Adipocyte (in vitro differentiated cells): ENCODE measurements at regions not wholly inside any gene's neighbourhood (a gene's known extent, or its start where the extent isn't known, plus 50 kb on each side); places are given as distances from the start of the nearest gene placed in this dataset.

ENCODE experiments used
- DNase-seq: peaks from one replicate; pipeline ENCODE4 v3.0.0-alpha.2; 2015; ENCODE audit warnings: low read depth
- H3K27me3 ChIP-seq: replicated peaks from 2 replicates; pipeline ENCODE4 v1.7.0; 2013; ENCODE audit warnings: mild to moderate bottlenecking, low read length, moderate library complexity; ENCODE audit not compliant: control insufficient read depth, insufficient read depth
- H3K36me3 ChIP-seq: 2 replicates; pipeline ENCODE4 v1.7.0; 2013; ENCODE audit warnings: low read length, mild to moderate bottlenecking, moderate library complexity; ENCODE audit not compliant: control insufficient read depth, insufficient read depth, severe bottlenecking
- H3K4me1 ChIP-seq: 2 replicates; pipeline ENCODE4 v1.7.0; 2013; ENCODE audit warnings: mild to moderate bottlenecking, low read length, moderate library complexity; ENCODE audit not compliant: control insufficient read depth, insufficient read depth
- H3K4me3 ChIP-seq: 2 replicates; pipeline ENCODE4 v1.7.0; 2013; ENCODE audit warnings: mild to moderate bottlenecking, low read length, moderate library complexity
- H3K9ac ChIP-seq: 2 replicates; pipeline ENCODE4 v1.7.0; 2013; ENCODE audit warnings: mild to moderate bottlenecking, low read length, moderate library complexity
- H3K9me3 ChIP-seq: 2 replicates; pipeline ENCODE4 v1.7.0; 2013; ENCODE audit warnings: mild to moderate bottlenecking, low read length, moderate library complexity; ENCODE audit not compliant: control insufficient read depth

DNA sequence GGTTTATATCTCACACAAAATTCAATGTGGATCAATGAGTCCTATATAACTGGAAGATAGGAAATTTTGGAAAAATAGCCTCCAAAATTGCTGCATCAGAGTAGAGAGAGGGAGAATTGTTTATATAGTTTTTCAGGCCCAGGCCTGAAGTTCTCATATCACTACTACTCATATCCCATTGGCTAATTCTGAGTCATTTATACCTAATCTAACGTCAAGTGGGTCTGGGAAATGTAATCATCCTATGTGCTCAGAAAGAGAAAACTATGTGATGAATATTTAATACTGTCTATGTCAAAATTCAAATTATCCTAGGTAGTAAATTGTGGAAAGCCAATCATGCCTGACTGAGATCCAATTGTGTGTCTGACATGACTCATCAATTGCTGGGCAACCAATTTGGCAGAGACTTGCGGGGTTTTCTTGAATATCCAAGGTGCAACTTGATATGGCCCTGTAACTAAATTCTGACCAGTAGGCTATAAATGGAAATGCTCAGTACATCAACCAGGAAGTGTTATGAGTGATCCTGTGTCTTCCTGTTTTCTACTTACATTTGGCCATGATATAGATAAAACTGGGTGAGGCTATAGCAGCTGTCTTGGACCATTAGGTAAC, 744.4 kb downstream of the KCNJ3 start:
- Histone ChIP-seq H3K9me3 (no peaks in the 10 kb centered on the region), H3K9ac (no peak overlapping the region), H3K36me3 (no peaks in the 10 kb centered on the region), H3K4me1 (no peaks in the 10 kb centered on the region), H3K27me3 (no peaks in the 10 kb centered on the region), H3K4me3 (no peak overlapping the region)
- DNase-seq: peak; percentile 9

DNA sequence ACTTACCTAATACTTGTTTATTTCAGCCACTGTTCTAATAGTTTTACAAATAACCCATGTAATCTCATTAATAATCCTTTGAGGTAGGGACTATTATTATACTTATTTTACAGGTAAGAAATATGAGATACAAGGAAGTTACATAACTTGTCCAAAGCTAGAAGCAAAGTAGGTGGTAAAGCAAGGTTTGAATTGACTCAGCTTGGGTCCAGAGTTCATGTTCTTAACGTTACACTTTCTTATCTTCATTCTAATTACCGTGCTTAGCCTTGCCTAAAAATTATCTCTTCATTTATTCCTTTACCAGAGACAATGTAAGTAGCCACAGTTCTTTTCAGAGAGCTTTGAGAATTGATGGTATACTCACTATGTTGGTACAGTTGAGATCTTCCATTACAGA, 743.6 kb downstream of the KCNJ3 start:
- H3K9me3 ChIP-seq: no peaks in the 10 kb centered on the region
- H3K9ac ChIP-seq: no peak overlapping the region
- H3K4me1 ChIP-seq: no peaks in the 10 kb centered on the region
- H3K4me3 ChIP-seq: no peak overlapping the region
- no peak for DNase-seq
- no peaks in the 10 kb centered on the region for H3K36me3 ChIP-seq
- H3K27me3 ChIP-seq: no peaks in the 10 kb centered on the region

DNA sequence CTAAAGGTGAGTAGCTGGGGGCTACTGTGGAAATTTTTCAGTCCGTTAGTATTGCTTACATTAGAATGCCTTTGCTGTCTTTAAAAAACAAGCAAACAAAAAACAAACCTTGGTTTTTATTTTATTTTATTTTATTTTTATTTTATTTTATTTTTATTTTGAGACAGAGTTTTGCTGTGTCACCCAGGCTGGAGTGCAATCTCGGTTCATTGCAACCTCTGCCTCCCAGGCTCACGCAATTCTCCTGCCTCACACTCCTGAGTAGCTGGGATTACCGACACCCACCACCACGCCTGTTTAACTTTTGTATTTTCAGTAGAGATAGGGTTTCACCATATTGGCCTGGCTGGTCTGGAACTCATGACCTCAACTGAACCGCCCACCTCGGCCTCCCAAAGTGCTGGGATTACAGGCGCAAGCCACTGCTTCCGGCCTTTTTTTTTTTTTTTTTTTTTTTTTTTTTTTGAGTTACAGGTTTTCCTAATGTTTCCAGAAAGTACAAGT, 732.6 kb downstream of the KCNJ3 start:
- Histone ChIP-seq H3K4me3 (no peak overlapping the region), H3K4me1 (no peaks in the 10 kb centered on the region), H3K9ac (no peak overlapping the region), H3K36me3 (no peaks in the 10 kb centered on the region), H3K27me3 (no peaks in the 10 kb centered on the region), H3K9me3 (no peaks in the 10 kb centered on the region)
- DNase-seq: no peak

DNA sequence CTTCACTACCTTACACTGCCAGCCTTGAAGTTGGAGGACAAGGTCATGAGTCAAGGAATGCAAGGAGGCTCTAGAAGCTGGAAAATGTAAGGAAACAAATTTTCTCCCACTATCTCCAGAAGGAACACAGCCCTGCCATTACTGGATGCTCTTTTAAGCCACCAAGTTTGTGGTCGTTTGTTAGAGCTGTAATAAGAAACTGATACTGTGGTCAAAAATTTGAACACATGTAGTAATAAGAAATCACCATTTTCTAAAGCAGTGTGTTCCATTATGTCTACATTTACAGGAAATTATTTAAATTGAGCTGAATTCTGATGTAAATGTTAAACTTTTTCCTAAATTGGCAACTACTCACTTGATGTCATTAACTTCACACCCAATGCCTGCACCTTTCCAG, 729.0 kb downstream of the KCNJ3 start:
- Histone ChIP-seq H3K27me3 (no peaks in the 10 kb centered on the region), H3K36me3 (no peaks in the 10 kb centered on the region), H3K9ac (no peak overlapping the region)

DNA sequence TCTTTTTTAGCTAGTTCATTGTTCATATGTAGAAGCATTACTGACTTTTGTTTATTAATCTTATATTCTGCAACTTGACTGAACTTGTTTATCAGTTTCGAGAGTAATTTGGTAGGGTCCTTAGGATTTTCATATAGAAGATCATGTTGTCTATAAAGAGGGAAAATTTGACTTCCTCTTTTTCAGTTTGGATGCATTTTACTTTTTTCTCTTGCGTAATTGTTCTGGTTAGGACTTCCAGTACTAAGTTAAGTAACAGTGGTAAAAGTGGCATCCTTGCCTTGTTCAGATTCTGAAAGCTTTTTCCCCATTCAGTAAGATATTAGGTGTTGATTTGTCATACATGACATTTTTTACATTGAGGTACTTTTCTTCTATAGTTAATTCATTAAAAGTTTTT, 726.0 kb downstream of the KCNJ3 start:
- no peaks in the 10 kb centered on the region for H3K27me3 ChIP-seq
- H3K4me1 ChIP-seq: no peaks in the 10 kb centered on the region
- peak; percentile 2 for DNase-seq
- H3K36me3 ChIP-seq: no peaks in the 10 kb centered on the region
- H3K4me3 ChIP-seq: no peak overlapping the region
- H3K9me3 ChIP-seq: no peaks in the 10 kb centered on the region
- no peak overlapping the region for H3K9ac ChIP-seq

More for the DNA sequence above, 729.0 kb downstream of the KCNJ3 start:
- H3K9me3 ChIP-seq: no peaks in the 10 kb centered on the region
- no peak for DNase-seq
- H3K4me1 ChIP-seq: no peaks in the 10 kb centered on the region
- H3K4me3 ChIP-seq: no peak overlapping the region

DNA sequence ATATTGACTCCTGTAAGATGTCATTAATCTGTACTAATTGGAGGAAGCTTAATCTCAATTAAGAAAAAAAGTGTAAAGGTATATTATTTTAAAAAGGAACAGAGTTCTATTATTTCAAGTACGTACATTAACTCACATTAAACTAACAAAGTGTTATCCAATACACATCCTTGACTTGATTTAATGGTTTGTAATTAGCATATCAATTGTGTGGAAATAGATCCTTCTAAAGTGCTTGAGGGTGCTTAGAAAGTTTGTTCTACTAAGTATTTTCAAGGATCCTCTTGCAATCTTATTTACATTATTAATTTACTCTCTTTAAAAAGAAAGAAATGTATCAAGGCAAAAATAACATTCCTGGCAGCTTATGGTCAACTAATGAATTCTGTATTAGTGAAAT, 720.3 kb downstream of the KCNJ3 start:
- no peak for DNase-seq
- no peaks in the 10 kb centered on the region for H3K9me3 ChIP-seq
- H3K27me3 ChIP-seq: no peaks in the 10 kb centered on the region
- no peak overlapping the region for H3K9ac ChIP-seq
- H3K4me1 ChIP-seq: no peaks in the 10 kb centered on the region
- H3K4me3 ChIP-seq: no peak overlapping the region
- no peaks in the 10 kb centered on the region for H3K36me3 ChIP-seq

DNA sequence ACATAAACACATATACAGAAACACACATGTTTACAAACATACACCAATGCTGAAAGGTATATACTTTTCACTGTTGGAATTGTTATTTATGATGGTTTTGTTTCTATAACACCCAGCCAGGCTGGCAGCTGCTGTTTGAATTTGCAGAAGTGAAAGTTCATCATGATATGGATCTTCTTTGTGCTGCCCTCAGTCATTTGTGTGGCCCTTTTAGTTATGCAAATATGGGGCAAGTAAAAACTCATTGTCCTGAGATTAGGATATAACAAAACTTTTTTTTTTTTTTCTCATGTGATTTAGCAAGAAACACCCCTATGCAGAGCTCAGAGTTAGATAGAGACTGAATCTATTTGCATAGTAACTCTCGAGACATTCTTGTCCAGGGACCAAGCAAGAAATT, 714.1 kb downstream of the KCNJ3 start:
- Histone ChIP-seq H3K27me3 (no peaks in the 10 kb centered on the region), H3K9me3 (no peaks in the 10 kb centered on the region), H3K9ac (no peak overlapping the region), H3K4me3 (no peak overlapping the region), H3K4me1 (no peaks in the 10 kb centered on the region), H3K36me3 (no peaks in the 10 kb centered on the region)
- DNase-seq: no peak

DNA sequence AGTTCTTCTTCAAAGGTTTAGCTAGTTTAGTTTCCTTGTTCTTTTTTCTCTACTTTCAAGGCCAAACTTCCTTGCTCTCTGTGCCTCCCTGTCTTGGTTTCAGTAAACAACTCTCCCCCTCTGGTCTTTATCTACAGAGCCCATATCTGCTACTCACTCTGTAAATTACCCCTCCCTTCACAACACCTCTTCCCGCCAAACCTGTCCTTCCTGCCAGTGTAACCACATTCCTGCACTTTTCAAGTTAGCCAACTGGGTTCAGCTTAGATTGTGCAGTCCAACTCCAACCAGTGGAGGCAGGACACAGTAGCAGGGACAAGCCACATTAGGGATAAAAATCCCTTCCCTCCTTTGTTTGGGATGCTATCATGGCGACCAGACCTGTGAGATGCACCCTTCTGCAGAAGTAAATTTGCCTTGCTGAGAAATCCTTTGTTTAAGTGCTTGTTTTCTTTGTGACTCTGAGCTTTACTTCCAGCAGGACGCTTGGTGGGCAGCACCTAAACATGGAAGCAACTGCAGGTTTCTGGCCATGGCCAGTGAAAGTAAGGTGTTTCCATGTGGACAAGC, 706.0 kb downstream of the KCNJ3 start:
- Histone ChIP-seq H3K9ac (no peak overlapping the region), H3K4me3 (no peak overlapping the region), H3K9me3 (peaks cover 28% of the 10 kb centered on the region), H3K4me1 (no peaks in the 10 kb centered on the region), H3K36me3 (no peaks in the 10 kb centered on the region), H3K27me3 (no peaks in the 10 kb centered on the region)
- DNase-seq: no peak

DNA sequence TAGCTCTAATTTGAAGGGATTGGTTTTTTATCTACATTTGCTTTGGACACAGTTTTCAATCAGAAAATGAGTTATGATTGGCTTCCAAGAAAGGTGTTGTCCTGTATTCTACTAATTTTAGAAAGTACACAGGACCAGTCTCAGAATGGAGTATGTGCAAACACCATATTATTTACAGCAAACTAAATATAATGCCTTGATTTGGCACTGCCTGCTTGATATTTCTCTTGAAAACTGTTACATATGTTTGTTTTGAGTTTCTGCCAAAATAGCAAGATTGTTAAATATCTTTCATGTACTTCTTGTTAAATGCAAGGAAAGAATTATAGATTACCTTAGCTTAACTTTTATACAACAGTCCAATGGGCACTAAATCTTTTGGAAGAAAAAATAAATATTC, 694.9 kb downstream of the KCNJ3 start:
- no peak overlapping the region for H3K9ac ChIP-seq
- H3K4me3 ChIP-seq: no peak overlapping the region
- DNase-seq: no peak
- no peaks in the 10 kb centered on the region for H3K27me3 ChIP-seq
- H3K4me1 ChIP-seq: no peaks in the 10 kb centered on the region
- H3K9me3 ChIP-seq: no peaks in the 10 kb centered on the region
- no peaks in the 10 kb centered on the region for H3K36me3 ChIP-seq

DNA sequence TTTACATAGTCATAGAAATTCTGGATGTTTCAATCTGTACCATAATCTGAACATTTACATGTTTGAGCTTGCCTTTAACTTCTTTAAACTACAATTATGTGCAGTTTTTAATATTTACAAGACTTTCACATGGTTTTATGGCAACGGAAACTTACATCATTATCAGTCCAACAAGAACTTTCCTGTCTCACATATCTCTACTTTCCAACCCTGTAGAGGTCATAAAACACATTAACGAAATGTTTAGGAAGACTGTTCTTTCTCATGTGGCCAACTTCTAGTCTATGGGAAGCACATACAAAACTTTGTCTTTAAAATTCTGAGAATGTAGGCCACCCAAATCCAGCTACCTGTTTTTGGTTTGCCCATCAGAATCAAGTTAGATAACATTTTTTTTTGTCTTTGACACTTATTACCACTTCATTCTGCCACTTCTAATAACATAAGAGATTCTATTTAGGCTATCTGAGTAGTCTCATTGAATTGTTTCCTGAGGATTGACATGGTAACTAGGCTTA, 693.2 kb downstream of the KCNJ3 start:
- no peak for DNase-seq
- no peaks in the 10 kb centered on the region for H3K36me3 ChIP-seq
- no peaks in the 10 kb centered on the region for H3K9me3 ChIP-seq
- H3K27me3 ChIP-seq: no peaks in the 10 kb centered on the region
- H3K9ac ChIP-seq: no peak overlapping the region
- no peaks in the 10 kb centered on the region for H3K4me1 ChIP-seq
- H3K4me3 ChIP-seq: no peak overlapping the region

DNA sequence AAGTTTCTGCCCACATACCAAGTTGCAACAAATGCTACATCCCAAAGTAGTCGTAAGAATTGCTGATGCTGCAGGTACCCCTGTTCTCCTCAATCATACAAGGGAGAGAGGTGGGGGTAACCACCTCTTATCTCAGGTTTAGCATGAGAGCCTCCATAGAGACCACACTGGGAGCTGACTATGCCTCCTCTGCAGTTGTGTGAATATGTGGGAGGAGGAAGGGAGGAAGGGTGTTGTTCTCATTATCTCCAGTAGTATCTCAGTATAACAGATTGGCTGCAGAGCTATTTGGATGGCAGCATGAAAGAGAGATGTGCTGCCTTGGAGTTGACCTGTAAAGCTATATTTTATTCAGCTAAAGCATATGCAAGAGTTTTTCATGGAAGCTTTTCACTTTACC, 690.7 kb downstream of the KCNJ3 start:
- H3K4me1 ChIP-seq: no peaks in the 10 kb centered on the region
- no peaks in the 10 kb centered on the region for H3K27me3 ChIP-seq
- DNase-seq: no peak
- H3K36me3 ChIP-seq: no peaks in the 10 kb centered on the region
- no peak overlapping the region for H3K4me3 ChIP-seq
- no peak overlapping the region for H3K9ac ChIP-seq
- no peaks in the 10 kb centered on the region for H3K9me3 ChIP-seq
